ENCODE measurements at regions not wholly inside any gene's neighbourhood (a gene's known extent, or its start where the extent isn't known, plus 50 kb on each side); places are given as distances from the start of the nearest gene placed in this dataset.

GRCh38 chr2:217701622-217702021 lies 301.2 kb downstream of the TNS1 start:
- TF ChIP-seq POLR2AphosphoS5 (IDR thresholded peaks at IDR 0.05), result no peak
- TF ChIP-seq CTCF (IDR thresholded peaks at IDR 0.05), result no peak
